ENCODE measurements at regions not wholly inside any gene's neighbourhood (a gene's known extent, or its start where the extent isn't known, plus 50 kb on each side); places are given as distances from the start of the nearest gene placed in this dataset.

GRCh38 chr12:90854136-90854689, 100.8 kb downstream of the CCER1 start:
- ChIA-PET POLR2A (no interaction called here), CTCF (interaction anchor here (0.6 to 1.6 kb wide), 10 partner anchors 13 to 1313 kb away, joined by 3 to 10 read pairs (median 4); no protein-coding TSS in a partner anchor)
- H3K4me1 Mint-ChIP-seq (ENCODE audit: low read depth): no peaks in the 10 kb centered on the region
- no peak for DNase-seq
- no peaks in the 10 kb centered on the region for H3K36me3 Mint-ChIP-seq
- H3K9me3 Mint-ChIP-seq: no peaks in the 10 kb centered on the region
- intact Hi-C loops (cut with micrococcal nuclease): loop anchor here (5.0 kb wide), 1 partner anchor 1312 kb away; no protein-coding TSS in a partner anchor
- H3K27ac Mint-ChIP-seq: no peak overlapping the region
- no peak overlapping the region for H3K4me3 Mint-ChIP-seq
- H3K27me3 Mint-ChIP-seq: peaks cover 1% of the 10 kb centered on the region

- intact Hi-C loops (cut with micrococcal nuclease): loop anchor here (5.0 kb wide), 1 partner anchor 1310 kb away; no protein-coding TSS in a partner anchor
- Mint-ChIP-seq H3K9me3 (no peaks in the 10 kb centered on the region), H3K36me3 (no peaks in the 10 kb centered on the region), H3K27me3 (peaks cover 4% of the 10 kb centered on the region), H3K27ac (no peak overlapping the region), H3K4me1 (ENCODE audit: low read depth) (no peaks in the 10 kb centered on the region), H3K4me3 (no peak overlapping the region)
- ChIA-PET POLR2A (no interaction called here), CTCF (no interaction called here)
- no peak for DNase-seq
Observed at GRCh38 chr12:90851800-90852718, 102.9 kb downstream of the CCER1 start.

DNA sequence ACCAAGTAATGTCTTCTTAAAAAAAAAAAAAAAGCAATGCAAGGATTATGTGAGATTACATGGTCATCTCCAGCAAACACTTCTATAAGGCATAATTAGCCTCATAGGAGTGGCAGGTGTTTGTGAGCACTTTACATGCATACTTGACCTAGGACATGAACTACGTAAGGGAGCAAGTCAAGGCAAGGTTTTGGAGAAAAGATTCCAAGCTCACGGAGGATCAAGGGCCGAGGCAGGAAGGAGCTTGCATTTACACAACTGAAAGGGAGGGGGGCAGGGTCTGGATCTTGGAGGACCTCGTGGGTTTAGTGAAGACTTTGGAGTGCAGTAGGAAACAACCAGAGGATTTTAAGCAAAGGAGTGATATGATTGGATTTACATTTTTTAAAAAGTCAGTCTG, 112.5 kb downstream of the CCER1 start:
- CTCF ChIA-PET: no interaction called here
- intact Hi-C loops (cut with micrococcal nuclease): no loop called here
- H3K36me3 Mint-ChIP-seq: no peaks in the 10 kb centered on the region
- H3K4me1 Mint-ChIP-seq (ENCODE audit: low read depth): no peaks in the 10 kb centered on the region
- no peak for DNase-seq
- H3K27me3 Mint-ChIP-seq: peaks cover 1% of the 10 kb centered on the region
- H3K9me3 Mint-ChIP-seq: no peaks in the 10 kb centered on the region
- POLR2A ChIA-PET: no interaction called here
- no peak overlapping the region for H3K27ac Mint-ChIP-seq
- H3K4me3 Mint-ChIP-seq: no peak overlapping the region

GRCh38 chr12:90841336-90841735, 113.6 kb downstream of the CCER1 start:
- POLR2A ChIA-PET: no interaction called here
- Mint-ChIP-seq H3K4me1 (ENCODE audit: low read depth) (no peaks in the 10 kb centered on the region), H3K27ac (no peak overlapping the region), H3K36me3 (no peaks in the 10 kb centered on the region), H3K4me3 (no peak overlapping the region), H3K27me3 (no peaks in the 10 kb centered on the region), H3K9me3 (no peaks in the 10 kb centered on the region)
- CTCF ChIA-PET: interaction anchor here (1.5 kb wide), 1 partner anchor 13 kb away, joined by 5 read pairs; no protein-coding TSS in a partner anchor
- no peak for DNase-seq
- intact Hi-C loops (cut with micrococcal nuclease): no loop called here

GRCh38 chr12:90839346-90839745, 115.6 kb downstream of the CCER1 start:
- Mint-ChIP-seq H3K9me3 (no peaks in the 10 kb centered on the region), H3K27me3 (no peaks in the 10 kb centered on the region), H3K27ac (no peak overlapping the region), H3K4me1 (ENCODE audit: low read depth) (no peaks in the 10 kb centered on the region), H3K4me3 (no peak overlapping the region), H3K36me3 (no peaks in the 10 kb centered on the region)
- POLR2A ChIA-PET: no interaction called here
- intact Hi-C loops (cut with micrococcal nuclease): no loop called here
- CTCF ChIA-PET: interaction anchor here (0.6 kb wide), 1 partner anchor 61 kb away, joined by 3 read pairs; no protein-coding TSS in a partner anchor
- no peak for DNase-seq

GRCh38 chr12:90836689-90837088, 118.3 kb downstream of the CCER1 start:
- no peaks in the 10 kb centered on the region for H3K9me3 Mint-ChIP-seq

GRCh38 chr12:90833228-90833627, 121.7 kb downstream of the CCER1 start:
- H3K27me3 Mint-ChIP-seq: no peaks in the 10 kb centered on the region
- no peaks in the 10 kb centered on the region for H3K36me3 Mint-ChIP-seq
- no peak overlapping the region for H3K27ac Mint-ChIP-seq
- intact Hi-C loops (cut with micrococcal nuclease): no loop called here
- DNase-seq: no peak
- no peak overlapping the region for H3K4me3 Mint-ChIP-seq
- H3K4me1 Mint-ChIP-seq (ENCODE audit: low read depth): no peaks in the 10 kb centered on the region
- CTCF ChIA-PET: no interaction called here
- no peaks in the 10 kb centered on the region for H3K9me3 Mint-ChIP-seq
- POLR2A ChIA-PET: no interaction called here

More at GRCh38 chr12:90836689-90837088, 118.3 kb downstream of the CCER1 start:
- ChIA-PET CTCF (no interaction called here), POLR2A (no interaction called here)
- no peaks in the 10 kb centered on the region for H3K27me3 Mint-ChIP-seq
- H3K4me3 Mint-ChIP-seq: no peak overlapping the region
- no peak for DNase-seq
- H3K36me3 Mint-ChIP-seq: no peaks in the 10 kb centered on the region
- H3K27ac Mint-ChIP-seq: no peak overlapping the region
- no peaks in the 10 kb centered on the region for H3K4me1 Mint-ChIP-seq (ENCODE audit: low read depth)
- intact Hi-C loops (cut with micrococcal nuclease): no loop called here

DNA sequence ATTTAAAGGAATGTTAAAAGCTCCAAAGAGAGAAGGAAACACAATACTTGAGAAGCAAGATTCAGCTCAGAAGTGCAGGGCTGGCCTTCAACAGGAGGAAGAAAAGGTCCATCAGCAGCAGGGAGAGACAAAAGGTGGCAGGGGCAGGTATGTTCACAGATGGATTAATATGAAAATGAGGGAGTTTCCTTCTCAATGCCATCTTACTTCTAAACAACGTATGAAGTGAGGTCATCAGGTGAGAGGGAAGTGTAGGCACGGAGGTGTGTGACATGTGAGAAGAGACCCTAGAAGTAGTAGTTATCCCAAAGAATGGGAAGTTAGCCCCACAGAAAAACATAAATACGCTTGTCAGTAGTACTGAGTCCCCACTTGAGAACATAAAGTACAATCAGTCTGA, 122.5 kb downstream of the CCER1 start:
- H3K9me3 Mint-ChIP-seq: no peaks in the 10 kb centered on the region
- H3K27ac Mint-ChIP-seq: no peak overlapping the region
- ChIA-PET POLR2A (no interaction called here), CTCF (no interaction called here)
- DNase-seq: no peak
- H3K4me3 Mint-ChIP-seq: no peak overlapping the region
- H3K4me1 Mint-ChIP-seq (ENCODE audit: low read depth): no peaks in the 10 kb centered on the region
- intact Hi-C loops (cut with micrococcal nuclease): no loop called here
- H3K27me3 Mint-ChIP-seq: no peaks in the 10 kb centered on the region
- H3K36me3 Mint-ChIP-seq: no peaks in the 10 kb centered on the region

GRCh38 chr12:90831712-90832111, 123.3 kb downstream of the CCER1 start:
- CTCF ChIA-PET: no interaction called here
- no peaks in the 10 kb centered on the region for H3K4me1 Mint-ChIP-seq (ENCODE audit: low read depth)
- no peaks in the 10 kb centered on the region for H3K9me3 Mint-ChIP-seq
- H3K27ac Mint-ChIP-seq: no peak overlapping the region
- intact Hi-C loops (cut with micrococcal nuclease): no loop called here
- no peaks in the 10 kb centered on the region for H3K36me3 Mint-ChIP-seq
- no peaks in the 10 kb centered on the region for H3K27me3 Mint-ChIP-seq
- no peak for DNase-seq
- POLR2A ChIA-PET: no interaction called here
- H3K4me3 Mint-ChIP-seq: no peak overlapping the region

- intact Hi-C loops (cut with micrococcal nuclease): no loop called here
- Mint-ChIP-seq H3K36me3 (no peaks in the 10 kb centered on the region), H3K27ac (no peak overlapping the region), H3K4me3 (no peak overlapping the region), H3K4me1 (ENCODE audit: low read depth) (no peaks in the 10 kb centered on the region), H3K27me3 (no peaks in the 10 kb centered on the region), H3K9me3 (no peaks in the 10 kb centered on the region)
- no peak for DNase-seq
- ChIA-PET POLR2A (no interaction called here), CTCF (no interaction called here)
Observed at GRCh38 chr12:90829044-90829443, 125.9 kb downstream of the CCER1 start.

- no peak overlapping the region for H3K27ac Mint-ChIP-seq
- DNase-seq: no peak
- H3K27me3 Mint-ChIP-seq: no peaks in the 10 kb centered on the region
- H3K4me1 Mint-ChIP-seq (ENCODE audit: low read depth): no peaks in the 10 kb centered on the region
- H3K4me3 Mint-ChIP-seq: no peak overlapping the region
- no peaks in the 10 kb centered on the region for H3K36me3 Mint-ChIP-seq
- H3K9me3 Mint-ChIP-seq: no peaks in the 10 kb centered on the region
- intact Hi-C loops (cut with micrococcal nuclease): no loop called here
- ChIA-PET POLR2A (no interaction called here), CTCF (no interaction called here)
Observed at GRCh38 chr12:90828621-90829020, 126.4 kb downstream of the CCER1 start.

DNA sequence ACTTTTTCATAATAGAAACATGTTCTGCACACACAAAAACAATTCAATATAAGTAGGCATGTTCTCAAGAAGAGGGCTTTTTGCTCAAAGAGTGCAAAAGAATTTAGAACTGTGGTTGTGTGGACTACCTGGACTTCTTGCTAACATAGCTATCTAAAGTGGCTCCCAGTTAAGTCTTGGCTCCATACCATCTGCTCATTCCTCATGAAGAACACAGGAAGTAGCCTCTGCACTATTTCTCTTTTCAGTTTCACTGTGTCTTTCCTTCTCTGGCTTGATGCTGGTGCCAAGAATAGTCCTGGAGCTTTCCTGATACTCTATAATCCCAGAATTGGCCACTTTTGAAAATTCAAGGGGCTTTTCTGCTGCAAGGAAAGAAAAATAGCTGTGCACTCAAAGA, 127.4 kb downstream of the CCER1 start:
- Mint-ChIP-seq H3K27ac (no peak overlapping the region), H3K27me3 (no peaks in the 10 kb centered on the region), H3K36me3 (no peaks in the 10 kb centered on the region), H3K4me3 (no peak overlapping the region), H3K4me1 (ENCODE audit: low read depth) (no peaks in the 10 kb centered on the region), H3K9me3 (no peaks in the 10 kb centered on the region)
- CTCF ChIA-PET: no interaction called here
- intact Hi-C loops (cut with micrococcal nuclease): no loop called here
- POLR2A ChIA-PET: no interaction called here
- DNase-seq: no peak

GRCh38 chr12:90826036-90826435, 128.9 kb downstream of the CCER1 start:
- H3K4me3 Mint-ChIP-seq: no peak overlapping the region
- ChIA-PET CTCF (no interaction called here), POLR2A (no interaction called here)
- no peaks in the 10 kb centered on the region for H3K4me1 Mint-ChIP-seq (ENCODE audit: low read depth)
- no peak for DNase-seq
- no peaks in the 10 kb centered on the region for H3K27me3 Mint-ChIP-seq
- H3K9me3 Mint-ChIP-seq: no peaks in the 10 kb centered on the region
- intact Hi-C loops (cut with micrococcal nuclease): no loop called here
- no peak overlapping the region for H3K27ac Mint-ChIP-seq
- H3K36me3 Mint-ChIP-seq: no peaks in the 10 kb centered on the region

Data from activated CD4-positive, alpha-beta memory T cell treated with anti-CD3 and anti-CD28 coated beads for 36 hours (primary cell).